KOPT-K1 (cell line): ENCODE measurements at regions not wholly inside any gene's neighbourhood (a gene's known extent, or its start where the extent isn't known, plus 50 kb on each side); places are given as distances from the start of the nearest gene placed in this dataset.

Experiments
- H3K27ac ChIP-seq: fragments of 200-600 bp; sonication (generic); 2 replicates; pipeline ENCODE4 v1.5.1; 2016; ENCODE audit warnings: antibody characterized with exemption, mild to moderate bottlenecking, low read depth, low read length; ENCODE audit not compliant: poor library complexity, severe bottlenecking
- H3K36me3 ChIP-seq: fragments of 200-600 bp; sonication (generic); 2 replicates; pipeline ENCODE4 v1.5.1; 2017; ENCODE audit warnings: antibody characterized with exemption, mild to moderate bottlenecking, low read length, moderate library complexity; ENCODE audit not compliant: insufficient read depth
- H3K9me3 ChIP-seq: fragments of 200-600 bp; sonication (generic); 2 replicates; pipeline ENCODE4 v1.5.1; 2017; ENCODE audit warnings: antibody characterized with exemption, low read length, mild to moderate bottlenecking; ENCODE audit not compliant: insufficient read depth, poor library complexity, severe bottlenecking

- Histone ChIP-seq H3K9me3 (no peaks in the 10 kb centered on the region), H3K27ac (no peak overlapping the region)
Measured at GRCh38 chr18:71666481-71666880, 877.7 kb downstream of the CBLN2 start.

DNA sequence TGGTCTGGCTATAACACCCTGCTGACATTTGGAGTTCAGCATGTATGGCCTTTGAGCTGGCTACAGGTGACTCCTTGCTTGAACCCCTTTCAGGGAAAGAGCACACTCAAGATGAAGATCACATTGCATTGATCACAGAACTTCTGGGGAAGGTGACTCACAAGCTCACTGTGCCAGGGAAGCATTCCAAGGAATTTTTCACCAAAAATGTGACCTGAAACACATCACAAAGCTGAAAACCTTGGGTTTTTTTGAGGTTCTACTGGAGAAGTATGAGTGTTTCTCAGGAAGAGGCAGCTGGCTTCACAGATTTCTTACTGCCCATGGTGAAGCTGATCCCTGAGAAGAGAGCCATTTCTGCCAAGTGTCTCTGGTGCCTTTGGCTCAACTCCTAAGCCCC is 879.0 kb downstream of the CBLN2 start:
- Histone ChIP-seq H3K9me3 (no peaks in the 10 kb centered on the region), H3K27ac (no peak overlapping the region)

More at GRCh38 chr18:71666481-71666880, 877.7 kb downstream of the CBLN2 start:
- no peaks in the 10 kb centered on the region for H3K36me3 ChIP-seq

GRCh38 chr18:71643822-71644221 is 900.3 kb downstream of the CBLN2 start:
- no peaks in the 10 kb centered on the region for H3K9me3 ChIP-seq

More for the DNA sequence above, 879.0 kb downstream of the CBLN2 start:
- no peaks in the 10 kb centered on the region for H3K36me3 ChIP-seq

DNA sequence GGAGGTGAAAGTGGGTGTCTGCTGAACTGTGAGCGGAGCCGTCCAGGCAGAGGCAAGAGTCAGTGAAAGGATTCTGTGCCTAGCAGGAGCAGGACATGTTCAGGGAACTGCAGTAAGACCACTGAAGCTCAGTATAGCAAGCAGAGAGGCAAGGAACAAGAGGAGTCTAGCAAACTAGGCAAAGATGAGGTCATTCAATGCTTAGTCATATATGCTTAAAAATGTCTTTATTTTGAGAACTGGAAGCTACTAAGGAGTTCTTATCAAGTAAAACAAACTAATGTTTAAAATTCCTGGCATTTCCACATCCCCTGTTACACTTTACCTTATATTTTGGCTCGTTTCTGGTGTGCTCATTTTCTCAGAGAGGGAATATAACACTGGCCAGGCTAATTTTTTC is 913.4 kb downstream of the CBLN2 start:
- H3K36me3 ChIP-seq, result no peaks in the 10 kb centered on the region
- H3K27ac ChIP-seq, result no peak overlapping the region
- no peaks in the 10 kb centered on the region for H3K9me3 ChIP-seq

More at GRCh38 chr18:71643822-71644221, 900.3 kb downstream of the CBLN2 start:
- no peaks in the 10 kb centered on the region for H3K36me3 ChIP-seq
- H3K27ac ChIP-seq, result no peak overlapping the region

DNA sequence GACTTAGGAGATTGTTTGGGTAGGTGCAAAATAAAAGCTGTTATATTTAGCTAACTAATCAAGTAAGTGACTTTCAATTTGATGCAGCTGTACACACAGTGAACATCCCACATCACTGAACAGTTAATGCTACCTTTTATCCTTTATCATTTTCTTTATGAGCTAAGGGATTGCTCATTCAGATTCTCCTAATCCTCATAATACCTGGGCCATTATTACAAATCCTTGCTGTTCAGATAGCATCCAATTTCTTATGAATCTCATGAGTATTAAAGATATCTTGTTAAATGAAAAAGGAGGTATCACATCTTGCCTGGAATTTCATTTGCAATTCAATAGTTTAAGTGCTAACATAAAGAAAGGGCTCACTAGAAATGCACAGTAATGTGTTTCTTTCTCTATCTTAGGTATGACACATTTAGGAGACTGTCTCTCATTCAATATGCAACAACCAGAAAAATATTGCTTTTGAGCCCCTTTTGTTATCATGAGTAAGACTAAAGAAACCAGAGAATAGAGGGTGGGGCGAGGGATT is 918.5 kb downstream of the CBLN2 start:
- H3K27ac ChIP-seq, result no peak overlapping the region
- no peaks in the 10 kb centered on the region for H3K9me3 ChIP-seq
- H3K36me3 ChIP-seq, result no peaks in the 10 kb centered on the region

DNA sequence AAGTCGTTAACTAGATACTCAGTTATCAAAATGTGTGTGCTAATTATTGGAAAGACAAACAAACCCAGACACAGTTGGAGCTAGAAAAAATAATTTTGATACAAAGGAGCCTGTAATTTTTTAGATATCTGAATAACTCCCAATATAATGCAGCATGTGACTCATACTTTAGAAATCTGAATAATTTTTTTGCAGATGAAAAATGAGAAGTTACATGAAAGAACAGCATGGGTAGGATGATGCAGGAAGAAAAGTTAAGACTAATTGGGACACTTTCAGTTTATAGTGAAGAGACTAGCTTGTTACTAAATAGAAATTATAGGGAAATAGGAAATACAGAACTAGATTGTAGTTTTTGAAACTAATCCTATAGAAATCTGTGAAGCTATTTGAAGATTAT is 945.8 kb downstream of the CBLN2 start:
- no peaks in the 10 kb centered on the region for H3K36me3 ChIP-seq
- no peaks in the 10 kb centered on the region for H3K9me3 ChIP-seq

GRCh38 chr18:71597219-71597618 is 946.9 kb downstream of the CBLN2 start:
- Histone ChIP-seq H3K9me3 (no peaks in the 10 kb centered on the region), H3K27ac (no peak overlapping the region), H3K36me3 (no peaks in the 10 kb centered on the region)

More for the DNA sequence above, 945.8 kb downstream of the CBLN2 start:
- H3K27ac ChIP-seq, result no peak overlapping the region

DNA sequence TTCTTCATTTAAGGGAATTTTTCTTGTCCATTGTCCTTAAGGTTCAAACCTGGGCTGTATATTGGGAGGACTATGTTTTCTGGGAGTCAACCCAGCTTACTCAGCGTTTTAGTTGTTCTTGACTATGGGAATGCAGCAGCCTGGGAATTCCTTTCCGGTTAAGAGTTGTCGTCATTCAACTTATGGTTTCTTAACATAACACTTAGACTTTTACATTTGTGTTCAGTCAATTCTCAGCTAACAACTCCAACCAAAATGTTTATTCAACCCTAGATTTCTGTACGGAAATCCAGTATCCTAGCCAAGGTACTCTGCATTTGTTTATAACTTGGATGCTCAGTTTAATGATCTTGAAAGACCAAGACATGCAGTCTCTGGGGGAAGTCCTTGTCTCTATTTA is 960.9 kb downstream of the CBLN2 start:
- no peaks in the 10 kb centered on the region for H3K9me3 ChIP-seq
- H3K27ac ChIP-seq, result no peak overlapping the region
- no peaks in the 10 kb centered on the region for H3K36me3 ChIP-seq

GRCh38 chr18:71554686-71555085 is 989.5 kb downstream of the CBLN2 start:
- H3K9me3 ChIP-seq, result no peaks in the 10 kb centered on the region
- no peaks in the 10 kb centered on the region for H3K36me3 ChIP-seq
- H3K27ac ChIP-seq, result no peak overlapping the region

- no peaks in the 10 kb centered on the region for H3K9me3 ChIP-seq
- H3K27ac ChIP-seq, result no peak overlapping the region
- H3K36me3 ChIP-seq, result no peaks in the 10 kb centered on the region
Measured at GRCh38 chr18:71541643-71542042, 1002.5 kb downstream of the CBLN2 start.

DNA sequence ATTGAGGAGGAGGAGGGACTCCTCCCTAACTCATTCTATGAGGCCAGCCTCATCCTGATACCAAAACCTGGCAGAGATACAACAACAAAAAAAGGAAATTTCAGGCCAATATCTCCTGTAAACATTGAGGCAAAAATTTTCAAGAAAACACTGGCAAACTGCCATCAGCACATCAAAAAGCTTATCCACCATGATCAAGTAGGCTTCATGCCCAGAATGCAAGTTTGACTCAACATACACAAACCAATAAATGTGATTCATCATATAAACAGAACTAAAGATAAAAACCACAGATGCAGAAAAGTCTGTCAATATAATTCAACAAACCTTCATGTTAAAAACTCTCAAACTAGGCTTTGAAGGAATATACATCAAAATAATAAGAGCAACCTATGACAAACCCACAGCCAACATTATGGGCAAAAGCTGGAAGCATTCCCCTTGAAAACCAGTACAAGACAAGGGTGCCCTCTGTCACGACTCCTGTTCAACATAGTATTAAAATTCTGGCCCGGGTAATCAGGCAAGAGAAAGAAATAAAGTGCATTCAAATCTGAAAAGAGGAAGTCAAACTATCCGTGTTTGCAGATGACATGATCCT is 1014.3 kb downstream of the CBLN2 start:
- H3K27ac ChIP-seq, result no peak overlapping the region

DNA sequence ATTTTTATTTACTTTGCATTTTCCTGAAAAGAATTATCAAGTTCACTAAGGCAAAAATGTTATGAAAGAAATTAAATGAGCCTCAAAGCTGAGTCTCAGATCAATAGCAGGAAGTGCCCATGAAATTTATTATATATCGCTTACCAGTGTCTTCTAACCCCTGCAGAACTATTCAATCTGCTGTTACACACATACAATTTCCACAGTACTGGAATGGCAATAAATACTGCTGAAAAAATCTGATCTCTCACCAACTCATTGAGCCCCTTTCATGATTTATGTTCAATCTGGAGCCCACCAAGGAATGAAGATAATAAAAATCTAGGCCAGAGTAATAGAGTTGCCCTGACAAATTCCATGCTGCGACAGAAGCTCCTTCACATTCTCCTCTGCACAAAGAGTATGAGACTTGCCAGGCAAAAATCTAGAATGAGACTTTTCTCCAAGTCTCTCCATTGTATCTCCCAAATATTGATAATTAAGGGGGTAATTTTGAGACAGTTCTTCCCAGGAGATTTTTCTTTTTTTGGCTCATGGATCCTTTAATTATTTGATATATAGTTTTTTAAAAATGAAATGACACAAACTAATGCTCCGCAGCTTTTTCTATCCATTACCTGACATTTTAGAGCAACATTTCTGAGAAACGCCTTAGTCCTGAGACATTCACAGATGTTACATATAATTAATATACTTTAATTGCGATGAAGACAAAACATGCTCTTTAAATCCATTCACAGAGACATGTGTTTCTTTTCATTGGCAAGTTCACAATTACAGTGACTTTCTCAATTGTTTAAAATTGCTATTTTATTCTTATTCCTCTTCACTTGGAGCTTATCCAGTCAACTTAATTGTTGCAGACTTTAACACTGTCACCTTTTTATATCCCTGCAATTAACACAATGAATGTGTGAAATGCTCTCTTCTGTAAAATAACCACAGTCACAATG is 1020.4 kb downstream of the CBLN2 start:
- Histone ChIP-seq H3K27ac (no peak overlapping the region), H3K36me3 (no peaks in the 10 kb centered on the region), H3K9me3 (no peaks in the 10 kb centered on the region)

More for the DNA sequence above, 1014.3 kb downstream of the CBLN2 start:
- H3K9me3 ChIP-seq, result no peaks in the 10 kb centered on the region
- no peaks in the 10 kb centered on the region for H3K36me3 ChIP-seq

GRCh38 chr18:71505526-71505925 is 1038.6 kb downstream of the CBLN2 start:
- Histone ChIP-seq H3K27ac (no peak overlapping the region), H3K9me3 (no peaks in the 10 kb centered on the region), H3K36me3 (no peaks in the 10 kb centered on the region)

DNA sequence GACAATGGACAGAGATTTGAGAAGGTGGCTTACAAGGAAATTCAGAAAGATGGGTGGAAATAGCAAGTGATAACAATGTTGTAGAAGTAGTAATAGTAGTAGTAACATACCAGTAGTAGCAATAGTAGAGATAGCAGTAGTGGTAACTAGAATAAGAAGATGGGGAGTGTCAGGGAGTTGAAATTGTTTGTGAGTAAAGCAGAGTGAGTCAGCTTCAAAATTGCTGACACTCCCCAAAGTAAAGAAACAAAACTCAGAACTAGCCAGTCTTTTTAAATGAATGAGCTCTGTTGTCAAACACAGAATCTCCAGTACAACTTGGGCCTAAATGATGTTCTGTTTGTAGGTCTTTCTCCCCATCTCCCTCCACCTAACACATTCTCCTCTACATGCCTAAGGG is 1040.9 kb downstream of the CBLN2 start:
- Histone ChIP-seq H3K36me3 (no peaks in the 10 kb centered on the region), H3K9me3 (no peaks in the 10 kb centered on the region), H3K27ac (no peak overlapping the region)

DNA sequence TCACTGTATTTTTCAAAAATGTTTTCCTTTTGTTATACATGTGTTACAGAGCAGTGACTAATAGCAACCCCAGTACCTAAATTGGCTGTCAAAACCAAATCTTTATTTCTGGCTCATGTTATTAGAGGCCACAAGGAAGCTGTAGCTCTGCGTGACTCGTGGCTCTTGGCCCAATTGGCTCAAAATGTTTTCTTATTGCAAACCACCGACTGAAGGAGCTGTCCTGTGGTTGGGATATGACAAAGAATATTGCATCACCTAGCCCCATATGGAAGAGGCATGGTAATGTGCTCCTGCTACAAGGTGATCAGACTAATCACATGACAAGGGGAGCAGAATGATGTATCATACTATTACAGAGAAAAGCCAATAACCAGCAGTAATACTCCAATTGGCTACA is 1058.5 kb downstream of the CBLN2 start:
- no peaks in the 10 kb centered on the region for H3K9me3 ChIP-seq
- no peak overlapping the region for H3K27ac ChIP-seq
- H3K36me3 ChIP-seq, result no peaks in the 10 kb centered on the region
